ENCODE measurements at regions not wholly inside any gene's neighbourhood (a gene's known extent, or its start where the extent isn't known, plus 50 kb on each side); places are given as distances from the start of the nearest gene placed in this dataset.

GRCh38 chr4:141356321-141356962 lies 135.7 kb downstream of the ZNF330 start:
- TF ChIP-seq CTCF (IDR thresholded peaks at IDR 0.05) (no peak), EP300 (IDR thresholded peaks at IDR 0.05) (no peak)

All from tibial nerve (tissue), 4 donors.